Hematopoietic multipotent progenitor cell treated with erythropoietin and hydrocortisone succinate and interleukin-3 and kit ligand, for 17 days (in vitro differentiated cells): ENCODE measurements at regions not wholly inside any gene's neighbourhood (a gene's known extent, or its start where the extent isn't known, plus 50 kb on each side); places are given as distances from the start of the nearest gene placed in this dataset.

Experiments used
- DNase-seq: peaks from one replicate; pipeline ENCODE4 v3.0.0-alpha.2; 2015; ENCODE audit warnings: low spot score

GRCh38 chrX:110408949-110409588, 50.4 kb downstream of the RTL9 start:
- peak; percentile 84 for DNase-seq

DNA sequence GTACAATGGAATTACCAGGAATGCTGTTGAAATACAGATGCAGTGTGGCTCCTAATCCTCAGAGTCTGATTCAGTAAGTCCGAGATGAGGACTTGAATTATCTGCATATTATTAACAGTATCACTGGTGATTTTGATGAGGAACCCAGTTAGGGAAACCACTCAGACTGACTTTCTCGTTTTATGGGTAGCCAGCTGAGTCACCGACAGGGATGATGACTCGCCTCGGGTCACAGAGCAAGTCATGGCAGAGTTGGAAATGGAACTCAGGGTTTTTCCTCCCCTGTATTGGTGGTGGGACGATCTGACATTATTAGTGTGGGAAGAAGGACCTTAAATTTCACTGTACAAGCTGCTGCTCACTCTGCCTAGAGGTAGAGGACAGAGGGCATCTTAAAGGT, 51.3 kb downstream of the RTL9 start:
- peak; percentile 84 for DNase-seq

GRCh38 chrX:110410603-110411002, 52.0 kb downstream of the RTL9 start:
- peak; percentile 49 for DNase-seq

DNA sequence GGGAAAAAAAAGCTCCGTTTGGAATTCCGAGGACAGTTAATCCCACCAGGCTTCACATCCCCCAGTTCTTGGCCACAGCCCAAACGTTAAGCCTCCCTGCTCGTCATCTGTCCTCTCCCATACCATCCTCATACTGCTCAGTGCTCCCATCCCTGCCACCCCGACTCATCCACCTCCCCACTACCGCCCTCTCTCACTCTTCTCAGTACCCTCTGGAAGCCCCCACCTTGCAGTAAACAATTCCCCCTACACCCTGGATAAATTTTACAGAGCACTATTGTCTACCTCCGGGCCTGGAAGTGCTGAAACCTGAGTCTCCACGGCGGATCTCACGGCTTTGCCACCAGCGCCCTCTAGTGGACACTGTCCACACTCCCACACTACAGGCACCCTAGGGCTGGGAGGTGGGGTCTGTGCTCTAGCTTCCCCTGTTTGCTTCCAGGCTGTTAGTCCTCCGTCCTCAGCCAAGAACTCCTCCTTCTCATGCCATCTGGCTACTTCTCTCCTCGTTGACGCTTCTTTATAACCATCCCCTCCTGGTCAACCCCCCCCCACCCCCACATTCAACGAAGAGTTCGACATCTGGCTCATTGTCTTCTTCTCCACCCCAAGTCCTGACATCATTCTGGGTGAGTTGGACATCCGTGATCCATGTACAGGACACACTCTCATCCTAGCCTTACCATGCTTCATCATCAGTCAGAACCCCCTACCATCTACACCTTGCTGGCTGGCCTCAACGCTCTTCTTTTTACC, 54.5 kb downstream of the RTL9 start:
- peak; percentile 86 for DNase-seq

GRCh38 chrX:110413727-110414124, 55.1 kb downstream of the RTL9 start:
- no peak for DNase-seq

DNA sequence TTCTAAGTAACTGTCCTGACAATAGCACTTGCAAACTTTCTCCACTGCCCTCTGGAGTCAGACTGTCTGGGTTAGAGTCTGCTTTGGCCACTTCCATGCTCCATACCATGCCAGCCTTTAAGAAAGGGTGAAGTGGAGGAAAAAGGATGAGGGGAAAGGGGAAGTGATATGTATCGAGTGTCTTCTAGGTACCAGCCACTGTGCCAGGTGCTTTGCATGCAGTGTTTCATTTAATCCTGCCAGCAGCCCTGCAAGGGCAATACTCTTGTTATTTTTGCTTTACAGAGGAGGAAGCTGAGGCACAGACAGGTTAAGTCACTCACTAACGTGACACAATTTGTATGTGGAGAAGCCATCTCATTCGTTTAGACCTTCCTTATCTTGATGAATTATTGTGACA, 55.6 kb downstream of the RTL9 start:
- DNase-seq, result no peak

DNA sequence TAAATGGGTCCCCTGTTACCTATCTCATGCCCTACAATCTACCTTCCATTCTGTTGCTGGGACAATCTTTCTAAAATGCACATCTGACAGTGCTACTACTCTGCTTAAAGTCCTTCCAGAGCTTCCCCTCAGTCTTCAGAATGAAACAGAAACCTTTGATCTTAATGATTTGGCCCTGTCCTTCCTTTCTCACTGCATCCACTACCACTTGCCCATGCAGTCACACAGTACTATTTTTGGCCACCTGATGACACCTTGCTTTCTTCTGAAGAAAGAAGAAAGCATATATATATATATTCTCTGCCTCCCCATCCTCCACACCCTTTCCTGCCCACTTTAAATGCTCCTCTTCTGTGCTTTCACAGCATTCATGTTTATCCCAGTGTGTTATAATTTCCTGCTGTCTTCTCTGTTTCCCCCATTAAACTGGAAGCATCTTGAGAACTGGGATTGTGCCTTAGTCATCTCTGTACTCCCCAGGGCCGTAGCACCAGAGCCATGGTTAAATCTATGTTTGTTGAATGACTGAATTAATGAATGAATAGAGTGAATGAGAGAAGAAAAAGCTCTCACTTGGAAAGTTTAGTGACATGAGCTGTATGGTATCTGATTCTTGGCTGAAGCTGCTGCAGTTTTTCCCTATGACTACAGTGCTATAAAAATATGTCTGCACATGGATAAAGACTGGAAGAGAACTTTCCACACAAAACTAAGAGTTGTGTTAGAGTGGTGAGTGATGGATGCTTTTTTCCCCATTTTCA, 56.2 kb downstream of the RTL9 start:
- DNase-seq, result no peak

GRCh38 chrX:110415440-110416170, 57.0 kb downstream of the RTL9 start:
- peak; percentile 48 for DNase-seq

DNA sequence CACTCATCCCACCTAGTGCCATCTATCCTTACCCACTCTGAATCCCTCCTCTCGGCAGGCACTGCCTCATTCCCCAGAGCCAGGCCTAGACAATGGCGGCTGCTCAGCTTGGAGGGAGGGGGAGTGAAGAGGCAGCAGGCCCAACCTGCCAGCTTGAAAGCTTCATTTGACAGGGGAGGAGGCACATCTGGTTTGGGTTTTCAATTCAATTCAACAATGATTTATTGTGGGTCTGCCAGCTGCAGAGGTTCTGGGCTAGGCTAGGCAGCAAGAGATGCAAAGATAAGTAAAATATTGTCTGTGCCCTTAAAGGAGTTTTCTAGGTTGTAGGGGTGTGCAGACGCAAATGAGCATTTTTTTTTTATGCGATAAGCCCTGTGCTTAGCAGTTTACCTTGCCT, 58.5 kb downstream of the RTL9 start:
- no peak for DNase-seq

GRCh38 chrX:110418316-110419235, 59.9 kb downstream of the RTL9 start:
- DNase-seq, result peak; percentile 44

- no peak for DNase-seq
Measured at GRCh38 chrX:110419512-110419911, 60.9 kb downstream of the RTL9 start.

DNA sequence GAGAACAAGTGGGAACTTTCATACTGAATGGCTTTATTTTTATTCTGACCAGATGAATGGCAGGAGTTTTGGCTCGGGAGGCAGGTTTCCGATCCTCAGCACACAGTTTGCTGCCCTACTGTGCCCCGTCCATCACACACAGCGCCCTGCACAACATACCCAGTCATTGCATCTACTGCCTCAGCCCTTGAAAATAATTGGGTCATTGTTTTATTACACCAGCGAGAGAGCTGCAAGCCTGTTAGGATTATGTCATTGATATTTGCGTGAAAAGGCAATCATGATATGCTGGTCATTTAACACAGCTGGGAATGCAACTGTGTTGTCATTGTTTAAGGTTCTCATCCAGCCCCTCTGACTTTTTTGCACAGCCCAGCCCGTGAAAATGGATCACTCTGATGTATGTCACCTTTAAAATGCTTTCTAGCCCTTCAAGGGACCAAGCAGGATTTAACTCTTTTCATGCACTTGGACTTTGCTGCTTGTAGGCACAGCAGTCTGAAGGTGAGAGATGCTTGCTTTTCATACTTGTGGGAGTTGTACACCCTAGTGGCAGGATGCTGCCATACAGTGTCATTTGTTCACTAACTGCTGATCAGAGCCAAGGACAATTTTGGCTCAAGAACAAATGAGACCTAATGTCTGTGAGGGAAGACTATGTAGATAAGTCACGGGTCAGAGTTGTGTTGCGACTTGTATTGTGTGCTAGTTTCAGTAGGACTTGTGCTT, 62.3 kb downstream of the RTL9 start:
- DNase-seq, result no peak

DNA sequence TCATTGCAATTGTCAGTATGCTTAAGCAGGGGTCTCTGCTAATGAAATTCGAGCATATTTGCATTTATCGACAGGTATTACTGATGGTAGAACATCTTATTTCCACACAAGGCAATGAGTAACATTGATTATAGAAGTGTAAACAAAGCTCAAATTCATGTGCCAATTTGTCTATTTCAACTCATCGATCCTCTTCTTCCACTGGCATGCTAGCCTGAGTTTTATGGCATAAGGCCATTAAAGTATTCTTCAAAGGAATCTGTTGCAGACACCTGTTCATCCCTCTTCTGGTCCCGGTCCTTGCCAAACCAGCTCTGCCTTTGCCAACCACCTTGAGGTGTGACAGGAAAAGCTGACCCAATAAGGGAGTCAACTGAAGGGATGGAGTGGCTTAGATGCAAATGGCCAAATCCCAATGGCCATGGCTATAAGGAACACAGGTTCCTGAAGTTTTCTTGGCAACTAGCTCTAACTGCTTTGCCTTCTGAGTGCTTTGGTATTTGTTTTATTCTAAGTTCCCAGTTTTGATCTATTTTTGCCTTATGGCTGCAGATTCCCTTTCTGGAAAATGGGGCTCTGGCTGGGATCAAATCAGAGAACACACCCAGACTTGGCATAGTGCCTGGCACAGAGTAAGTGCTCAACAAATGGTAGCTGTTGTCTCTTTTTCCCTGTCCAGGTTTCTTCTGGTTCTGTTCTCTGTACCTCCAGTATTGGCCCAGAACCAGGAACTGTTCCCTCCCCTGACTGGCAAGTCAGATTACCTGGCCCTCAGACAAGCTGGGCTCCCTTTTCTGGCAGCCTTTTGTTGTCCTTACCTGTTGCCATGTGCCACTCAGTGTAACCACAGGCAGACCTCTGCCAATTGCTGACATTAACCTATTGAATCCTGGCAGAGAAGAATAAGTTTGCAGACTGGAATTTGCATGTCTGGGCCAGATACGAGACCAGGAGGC, 63.1 kb downstream of the RTL9 start:
- DNase-seq, result peak; percentile 5

DNA sequence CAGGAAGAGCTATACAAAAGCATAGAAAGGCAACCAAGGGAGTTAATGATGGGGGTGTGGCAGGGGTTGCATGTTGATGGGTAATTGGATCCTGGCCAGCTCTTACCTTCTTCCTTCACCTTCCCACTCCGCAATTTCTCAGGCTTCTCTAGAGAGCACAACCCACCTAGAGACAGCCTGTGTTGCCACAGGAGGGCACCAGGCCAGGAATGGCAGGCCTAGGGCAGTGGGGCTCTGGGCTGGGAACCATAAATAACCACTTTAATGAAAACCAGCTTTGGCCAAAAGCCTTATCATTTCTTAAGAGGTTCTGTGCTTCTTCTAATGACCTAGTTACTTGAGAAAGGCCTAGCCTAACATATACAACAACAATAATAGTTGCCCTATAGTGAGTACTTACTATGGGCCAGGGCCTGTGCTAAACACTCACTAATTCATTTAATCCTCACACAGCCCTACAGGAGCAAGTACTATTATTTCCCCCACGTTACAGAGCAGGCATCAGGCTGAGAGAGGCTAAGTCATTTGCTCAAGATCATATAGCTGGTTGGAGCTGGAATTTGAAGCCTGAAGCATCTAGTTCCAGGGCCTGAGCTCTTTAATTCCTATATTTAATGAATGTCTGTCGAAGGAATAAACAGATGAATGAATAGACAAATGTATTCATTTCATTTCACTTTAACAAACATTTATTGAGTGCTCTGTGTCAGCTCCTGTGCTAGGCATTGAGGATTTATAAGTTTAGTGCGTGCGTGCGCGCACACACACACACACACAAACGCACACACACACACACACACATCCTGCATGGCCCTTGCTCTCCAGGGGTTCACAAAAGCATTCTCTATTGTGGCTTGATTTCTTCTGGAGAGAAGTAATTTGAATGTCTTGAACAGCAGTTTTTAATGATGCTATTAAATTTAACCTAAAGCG, 66.8 kb downstream of the RTL9 start:
- no peak for DNase-seq

GRCh38 chrX:110426155-110426504, 67.5 kb downstream of the RTL9 start:
- no peak for DNase-seq

- DNase-seq, result no peak
Measured at GRCh38 chrX:110427076-110427475, 68.4 kb downstream of the RTL9 start.

DNA sequence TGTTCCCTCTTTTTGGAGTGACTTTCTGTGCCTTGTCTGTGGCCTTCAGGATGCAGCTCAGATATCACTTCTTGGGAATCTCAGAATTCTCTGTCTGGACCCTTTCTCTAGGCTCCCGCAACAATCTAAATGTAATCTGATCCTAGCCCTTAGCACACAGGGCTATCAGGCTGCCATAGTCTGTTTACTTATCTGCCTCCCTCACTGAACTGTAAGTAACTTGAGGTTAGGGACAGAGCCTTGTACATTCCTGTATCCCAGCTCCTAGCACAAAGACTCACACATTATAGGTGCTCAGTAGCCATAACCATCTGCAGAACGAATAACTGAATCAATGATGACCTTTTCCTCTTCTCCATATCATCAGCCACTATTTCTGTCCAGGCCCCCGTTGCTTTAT, 69.5 kb downstream of the RTL9 start:
- DNase-seq, result no peak

DNA sequence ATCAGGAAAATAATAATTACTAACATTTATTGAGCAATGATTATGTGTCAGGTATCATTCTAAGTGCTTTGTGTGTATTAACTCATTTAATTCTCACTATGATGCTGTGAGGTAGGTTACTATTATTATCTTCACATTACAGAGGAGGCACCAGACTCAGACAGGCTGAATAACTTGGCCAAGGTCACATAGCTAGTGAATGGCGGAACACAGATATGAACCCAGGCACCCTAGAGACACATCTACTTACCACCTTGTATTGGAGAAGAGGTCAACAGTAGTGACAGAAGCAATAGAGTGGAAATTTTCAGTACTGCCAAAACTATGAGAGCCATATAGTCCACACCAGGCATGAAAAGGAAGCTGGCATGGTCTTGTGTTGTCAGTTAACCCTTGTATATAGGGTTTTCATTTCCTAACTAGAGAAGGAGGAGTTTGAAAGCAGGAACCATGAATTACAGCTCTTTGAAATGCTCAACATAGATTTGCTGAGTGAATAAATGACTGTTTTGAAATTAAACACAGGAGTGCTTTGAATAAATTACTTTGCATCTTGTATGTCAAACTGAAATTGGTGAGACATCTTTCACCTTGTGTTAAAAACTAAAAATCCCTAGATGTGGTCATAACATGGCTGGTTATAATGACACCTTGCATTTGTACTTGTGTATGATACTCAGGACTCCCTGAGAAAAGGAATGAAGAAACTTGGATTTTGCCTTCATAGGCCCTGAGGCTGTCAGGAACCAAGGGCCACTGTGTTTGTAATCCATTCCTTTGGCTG, 71.8 kb downstream of the RTL9 start:
- DNase-seq, result no peak
